ENCODE measurements at regions not wholly inside any gene's neighbourhood (a gene's known extent, or its start where the extent isn't known, plus 50 kb on each side); places are given as distances from the start of the nearest gene placed in this dataset.

- TF ChIP-seq CTCF (IDR thresholded peaks at IDR 0.05; ENCODE audit: low read depth, low read length, poor library complexity, severe bottlenecking) = no peak
- no peak for TF ChIP-seq EZH2phosphoT487 (IDR thresholded peaks at IDR 0.05; ENCODE audit: borderline replicate concordance, low read length)
These were observed 242.1 kb upstream of the TNRC6C start for GRCh38 chr17:77716289-77716926.
